CD4-positive, alpha-beta T cell treated with Interleukin-6 at 100 ng/mL for 8 hours (primary cell): ENCODE measurements at regions not wholly inside any gene's neighbourhood (a gene's known extent, or its start where the extent isn't known, plus 50 kb on each side); places are given as distances from the start of the nearest gene placed in this dataset.

ENCODE experiments used
- DNase-seq: peaks from one replicate; pipeline ENCODE4 v3.0.0-alpha.2; 2020; ENCODE audit warnings: mixed read lengths, low spot score

- DNase-seq, result no peak
Observed at GRCh38 chr7:121810831-121811672, 61.9 kb upstream of the PTPRZ1 start.

GRCh38 chr7:121807078-121807477 lies 65.9 kb upstream of the PTPRZ1 start:
- DNase-seq, result no peak

GRCh38 chr7:121803039-121803438 lies 69.9 kb upstream of the PTPRZ1 start:
- DNase-seq, result no peak

- no peak for DNase-seq
Observed at GRCh38 chr7:121800916-121801675, 71.9 kb upstream of the PTPRZ1 start.

GRCh38 chr7:121798896-121799295 lies 74.1 kb upstream of the PTPRZ1 start:
- no peak for DNase-seq

GRCh38 chr7:121798453-121798840 lies 74.5 kb upstream of the PTPRZ1 start:
- no peak for DNase-seq

GRCh38 chr7:121797657-121798452 lies 75.1 kb upstream of the PTPRZ1 start:
- DNase-seq, result no peak

- no peak for DNase-seq
Observed at GRCh38 chr7:121796936-121797656, 75.9 kb upstream of the PTPRZ1 start.

- no peak for DNase-seq
Observed at GRCh38 chr7:121796381-121796780, 76.6 kb upstream of the PTPRZ1 start.

GRCh38 chr7:121795736-121796135 lies 77.2 kb upstream of the PTPRZ1 start:
- DNase-seq, result no peak

GRCh38 chr7:121793716-121794115 lies 79.2 kb upstream of the PTPRZ1 start:
- no peak for DNase-seq

- DNase-seq, result no peak
Observed at GRCh38 chr7:121777672-121778071, 95.3 kb upstream of the PTPRZ1 start.

- DNase-seq, result no peak
Observed at GRCh38 chr7:121774563-121774962, 98.4 kb upstream of the PTPRZ1 start.

- no peak for DNase-seq
Observed at GRCh38 chr7:121766676-121767075, 106.3 kb upstream of the PTPRZ1 start.

- no peak for DNase-seq
Observed at GRCh38 chr7:121761399-121761798, 111.6 kb upstream of the PTPRZ1 start.

- DNase-seq, result no peak
Observed at GRCh38 chr7:121755818-121756552, 117.0 kb upstream of the PTPRZ1 start.

GRCh38 chr7:121755286-121755685 lies 117.7 kb upstream of the PTPRZ1 start:
- no peak for DNase-seq

- no peak for DNase-seq
Observed at GRCh38 chr7:121753944-121754343, 119.0 kb upstream of the PTPRZ1 start.

GRCh38 chr7:121752706-121753105 lies 120.3 kb upstream of the PTPRZ1 start:
- DNase-seq, result no peak

GRCh38 chr7:121748546-121748945 lies 124.4 kb upstream of the PTPRZ1 start:
- no peak for DNase-seq

GRCh38 chr7:121745856-121746255 lies 127.1 kb upstream of the PTPRZ1 start:
- DNase-seq, result no peak
